ENCODE measurements at regions not wholly inside any gene's neighbourhood (a gene's known extent, or its start where the extent isn't known, plus 50 kb on each side); places are given as distances from the start of the nearest gene placed in this dataset.

DNA sequence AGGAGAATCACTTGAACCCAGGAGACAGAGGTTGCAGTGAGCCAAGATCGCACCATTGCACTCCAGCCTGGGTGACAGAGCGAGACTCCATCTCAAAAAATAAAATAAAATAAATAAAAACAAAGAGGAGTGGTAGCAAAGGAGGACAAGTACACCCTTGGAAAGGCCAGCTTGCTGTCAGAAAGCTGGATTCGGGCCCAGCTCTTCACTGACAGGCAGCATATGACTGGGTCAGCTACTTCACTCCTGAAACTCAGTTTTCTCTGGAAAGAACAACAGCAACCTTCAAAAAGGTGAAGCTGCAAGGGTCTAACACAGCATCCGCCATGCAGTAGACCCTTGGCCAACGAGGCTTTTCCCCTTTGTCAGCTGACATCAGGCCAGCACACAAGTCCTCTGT lies 156.0 kb upstream of the TIAM1 start:
- no peak for DNase-seq

DNA sequence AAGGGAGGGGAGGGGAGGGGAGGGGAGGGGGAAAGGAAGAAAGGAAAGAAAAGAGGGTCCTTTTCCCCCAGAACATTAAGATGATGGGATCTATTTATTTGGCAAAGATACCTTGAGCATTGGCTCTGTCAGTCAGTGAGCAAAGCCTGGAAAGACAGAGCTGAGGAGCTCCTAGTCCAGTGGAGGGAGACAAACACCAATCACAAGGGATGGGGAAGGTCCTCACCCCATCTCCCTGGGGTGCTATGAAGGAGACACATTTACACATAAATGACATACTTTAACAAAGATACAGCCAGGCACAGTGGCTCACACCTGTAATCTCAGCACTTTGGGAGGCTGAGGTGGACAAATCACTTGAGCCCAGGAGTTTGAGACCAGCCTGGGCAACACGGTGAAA lies 154.9 kb upstream of the TIAM1 start:
- DNase-seq, result no peak

DNA sequence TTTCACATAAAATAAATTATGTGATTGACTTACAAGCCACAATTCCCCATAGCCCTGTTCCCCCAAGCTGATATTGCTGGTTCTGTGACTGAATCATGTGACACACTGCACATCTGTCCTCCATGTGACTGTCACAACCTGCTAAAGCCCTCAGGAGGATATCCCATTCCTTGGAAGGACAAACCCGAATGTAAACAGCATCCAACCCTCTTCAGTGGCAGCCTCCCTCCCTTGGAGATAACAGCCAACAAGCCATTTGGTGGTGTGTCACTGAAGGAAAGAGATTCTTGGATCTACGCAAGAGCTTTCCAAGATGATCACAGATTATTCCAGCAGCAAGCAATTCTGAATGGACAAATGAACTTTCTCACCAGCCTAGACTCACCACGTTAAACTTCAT lies 153.9 kb upstream of the TIAM1 start:
- no peak for DNase-seq

DNA sequence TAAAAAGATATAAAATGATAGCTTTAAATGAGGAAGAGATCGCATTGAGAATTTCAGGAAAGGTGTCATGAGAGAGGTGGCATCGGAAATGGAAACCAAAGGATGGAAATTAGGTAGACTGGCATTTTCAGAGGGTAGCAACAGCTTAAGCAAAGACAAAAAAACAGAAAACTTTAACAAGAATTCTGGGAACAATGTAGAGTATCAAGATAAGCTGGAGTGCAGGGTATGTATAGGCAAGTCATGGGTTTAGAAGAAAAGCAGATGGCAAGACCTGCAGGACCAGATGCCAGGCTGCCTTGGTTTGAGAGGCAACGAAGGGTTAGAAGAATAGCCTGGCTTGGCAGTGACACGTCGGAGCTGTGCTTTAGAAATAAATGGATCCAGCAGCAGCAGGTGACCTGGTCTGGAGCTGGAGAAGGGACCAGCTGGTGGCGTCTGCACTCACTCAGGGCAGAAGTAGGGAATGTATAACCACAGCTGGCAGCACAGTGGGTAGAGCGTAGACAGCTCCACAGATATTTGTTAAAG lies 149.4 kb upstream of the TIAM1 start:
- DNase-seq, result no peak

DNA sequence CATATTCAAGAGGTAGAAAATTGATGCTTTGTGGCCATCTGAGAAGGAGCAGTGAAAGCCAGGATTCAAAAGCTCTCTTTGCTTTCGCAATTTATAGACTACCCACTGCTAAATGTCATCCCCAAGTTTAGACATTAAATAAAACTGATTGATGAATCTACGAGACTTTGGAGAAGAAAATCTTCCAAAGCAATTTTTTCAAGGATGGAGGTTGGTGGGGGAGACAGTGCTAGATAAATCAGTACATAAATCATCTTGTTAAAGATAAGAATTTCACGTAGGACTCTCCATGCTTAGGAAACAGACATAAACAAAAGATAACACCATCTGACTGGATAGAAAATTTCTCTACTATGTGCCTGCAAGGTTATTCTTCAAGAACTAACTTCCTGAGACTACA lies 147.6 kb upstream of the TIAM1 start:
- no peak for DNase-seq

DNA sequence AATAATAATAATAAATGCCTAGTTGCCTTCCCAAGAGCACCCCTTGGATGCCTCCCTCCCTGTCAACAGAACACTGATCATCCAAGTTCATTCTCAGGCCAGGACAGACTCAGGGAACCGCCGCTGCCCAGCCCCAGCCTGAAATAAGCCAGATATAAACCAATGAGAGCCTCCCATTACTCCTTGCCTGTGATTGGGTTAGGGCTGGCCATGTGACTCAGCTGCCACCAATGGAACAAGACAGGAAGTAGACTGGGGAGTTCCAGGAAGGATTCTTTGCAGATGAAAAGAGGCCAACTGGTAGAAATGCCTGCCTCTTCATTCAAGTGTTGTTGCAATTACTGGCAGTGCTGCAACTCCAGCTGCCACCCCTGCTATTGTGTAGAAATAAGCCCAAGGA lies 146.4 kb upstream of the TIAM1 start:
- no peak for DNase-seq

DNA sequence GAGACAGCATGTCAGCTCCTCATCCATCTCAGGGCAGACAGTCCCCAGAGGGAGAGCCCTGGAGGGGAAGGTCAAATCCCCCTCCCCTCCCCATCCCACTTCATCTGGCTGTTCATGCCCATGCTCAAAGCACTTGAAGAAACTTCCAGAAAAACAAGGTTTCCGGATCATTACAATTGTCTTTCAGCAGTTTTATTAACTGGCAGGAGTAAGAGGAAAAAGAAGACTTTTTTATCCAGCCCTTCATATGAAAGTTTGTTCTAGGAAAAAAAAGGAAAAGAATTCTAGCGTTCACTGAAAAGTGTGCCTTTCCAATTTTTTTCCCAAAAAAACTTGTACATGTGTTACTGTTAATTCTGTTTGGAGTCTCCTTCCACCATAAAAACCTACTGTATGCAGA lies 145.7 kb upstream of the TIAM1 start:
- DNase-seq, result no peak

DNA sequence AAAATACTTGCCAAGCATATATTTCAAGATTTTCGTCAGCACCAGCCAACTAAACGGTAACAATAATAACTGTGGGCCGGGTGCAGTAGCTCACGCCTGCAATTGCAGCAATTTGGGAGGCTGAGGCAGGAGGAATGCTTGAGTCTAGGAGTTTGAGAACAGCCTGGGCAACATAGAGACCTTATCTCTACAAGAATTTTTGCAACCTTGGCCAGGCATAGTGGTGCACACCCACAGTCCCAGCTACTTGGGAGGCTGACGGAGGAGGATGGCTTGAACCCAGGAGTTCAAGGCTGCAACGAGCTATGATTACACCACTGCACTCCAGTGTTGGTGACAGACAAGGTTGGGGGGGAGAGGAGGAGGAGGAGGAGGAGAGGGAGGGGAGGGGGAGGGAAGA lies 145.0 kb upstream of the TIAM1 start:
- no peak for DNase-seq

DNA sequence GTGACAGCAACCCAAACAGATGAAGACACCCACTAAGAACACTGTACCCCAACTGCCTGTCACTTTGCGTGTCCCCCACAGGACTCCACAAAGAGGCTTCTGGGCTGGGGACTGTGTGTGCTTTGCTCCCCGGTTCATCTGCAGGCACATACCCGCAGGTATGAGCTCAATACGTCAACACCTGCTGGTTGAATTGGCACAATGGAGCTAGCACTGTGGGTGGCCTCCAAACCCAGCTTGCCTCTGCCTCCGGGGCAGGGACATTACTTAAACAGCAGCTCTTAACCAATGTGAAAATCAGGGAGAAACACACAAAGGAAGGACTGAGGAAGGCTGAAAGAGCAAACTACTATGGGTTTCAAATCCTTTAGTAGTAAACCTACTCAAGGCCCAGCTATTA lies 140.2 kb upstream of the TIAM1 start:
- DNase-seq, result no peak

DNA sequence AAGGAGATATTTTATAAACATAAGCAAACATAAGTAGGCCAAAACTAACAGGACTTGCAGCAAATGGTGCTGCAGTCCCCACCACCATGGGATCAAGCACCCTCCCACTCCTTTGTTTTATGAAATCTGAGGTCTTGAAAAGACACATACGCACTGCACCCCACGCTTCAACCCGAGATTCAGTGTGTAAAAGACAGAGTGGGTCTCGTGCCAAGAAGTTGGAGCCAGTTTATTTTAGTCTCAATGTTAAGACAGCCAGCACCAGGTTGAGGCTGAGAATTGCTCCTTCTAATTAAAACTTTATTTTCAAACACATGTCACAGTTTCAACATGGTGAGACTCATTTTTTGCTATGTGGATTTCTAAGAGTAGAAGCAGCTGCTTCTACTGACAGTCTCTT lies 139.1 kb upstream of the TIAM1 start:
- no peak for DNase-seq

DNA sequence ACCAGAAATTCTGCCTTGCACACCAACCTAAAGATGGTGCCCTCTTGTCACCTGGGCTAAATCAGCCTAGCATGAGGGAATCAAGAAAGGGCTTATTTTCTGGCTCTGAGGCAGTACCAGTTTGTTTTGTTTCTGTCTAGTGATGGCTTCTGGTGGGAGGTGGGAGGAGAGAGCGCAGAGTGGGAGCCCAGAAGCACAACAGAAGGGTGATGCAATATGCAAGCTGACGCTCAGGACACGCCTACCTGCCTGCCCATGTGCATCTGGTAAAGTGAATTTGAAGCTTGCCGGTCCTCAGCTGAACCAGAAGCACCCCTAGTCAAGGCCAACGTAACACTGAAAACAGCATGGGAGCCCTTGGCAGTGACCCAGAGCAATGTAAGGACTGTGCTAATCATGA lies 138.4 kb upstream of the TIAM1 start:
- DNase-seq, result no peak

DNA sequence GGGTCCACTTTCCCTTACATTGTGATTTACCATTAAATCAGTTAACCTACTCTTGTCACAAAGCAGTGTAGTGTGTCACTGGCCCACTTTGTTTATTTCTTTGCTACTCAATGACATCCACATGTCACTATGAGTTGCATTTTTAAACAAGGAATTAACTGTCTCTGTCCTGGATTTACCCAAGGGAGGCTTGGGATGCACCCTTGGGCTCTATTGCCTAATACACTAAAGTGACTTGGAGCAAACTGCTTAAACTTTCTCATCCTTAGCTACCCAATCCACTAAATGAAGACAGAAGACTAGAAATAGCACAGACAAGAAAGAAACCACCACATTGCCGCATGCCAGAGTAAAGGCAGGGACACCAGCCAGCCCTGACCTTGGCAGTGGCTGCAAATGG lies 136.2 kb upstream of the TIAM1 start:
- DNase-seq, result no peak

DNA sequence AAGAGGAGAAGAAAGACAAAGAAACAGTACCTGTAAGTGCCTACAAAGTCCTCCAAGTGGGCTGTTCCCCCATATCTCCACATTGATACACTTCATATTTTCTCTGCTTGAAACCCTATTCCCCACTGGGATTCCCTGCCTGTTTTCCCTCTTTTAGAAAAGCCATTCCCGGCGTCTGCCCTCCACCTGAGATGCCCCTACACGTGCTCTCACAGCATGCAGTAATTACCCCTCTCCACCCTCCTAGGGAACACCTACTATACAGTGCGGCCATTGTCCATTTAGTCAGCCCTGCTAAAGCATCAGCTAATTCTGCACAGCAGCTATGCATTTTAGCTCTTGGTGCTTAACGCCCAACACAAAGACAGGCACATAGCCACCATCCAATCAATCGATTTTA lies 135.7 kb upstream of the TIAM1 start:
- DNase-seq, result no peak

DNA sequence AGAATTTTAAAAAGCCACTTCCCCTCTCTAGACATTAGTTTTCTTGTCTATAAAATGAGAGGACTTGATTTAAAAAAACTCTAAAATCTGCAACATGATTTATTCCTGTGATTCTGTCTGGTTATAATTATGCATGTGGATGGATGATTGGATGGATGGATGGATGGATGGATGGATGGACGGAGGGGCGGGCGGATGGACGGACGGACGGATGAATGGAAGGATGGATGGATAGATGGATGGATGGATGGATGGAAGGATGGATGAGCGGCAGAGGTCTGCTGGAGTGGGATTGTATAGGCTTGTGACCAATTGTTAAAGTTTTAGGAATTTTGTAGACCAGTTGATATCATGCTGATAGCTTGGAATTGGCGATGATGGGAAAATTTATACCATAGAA lies 135.2 kb upstream of the TIAM1 start:
- DNase-seq, result no peak

DNA sequence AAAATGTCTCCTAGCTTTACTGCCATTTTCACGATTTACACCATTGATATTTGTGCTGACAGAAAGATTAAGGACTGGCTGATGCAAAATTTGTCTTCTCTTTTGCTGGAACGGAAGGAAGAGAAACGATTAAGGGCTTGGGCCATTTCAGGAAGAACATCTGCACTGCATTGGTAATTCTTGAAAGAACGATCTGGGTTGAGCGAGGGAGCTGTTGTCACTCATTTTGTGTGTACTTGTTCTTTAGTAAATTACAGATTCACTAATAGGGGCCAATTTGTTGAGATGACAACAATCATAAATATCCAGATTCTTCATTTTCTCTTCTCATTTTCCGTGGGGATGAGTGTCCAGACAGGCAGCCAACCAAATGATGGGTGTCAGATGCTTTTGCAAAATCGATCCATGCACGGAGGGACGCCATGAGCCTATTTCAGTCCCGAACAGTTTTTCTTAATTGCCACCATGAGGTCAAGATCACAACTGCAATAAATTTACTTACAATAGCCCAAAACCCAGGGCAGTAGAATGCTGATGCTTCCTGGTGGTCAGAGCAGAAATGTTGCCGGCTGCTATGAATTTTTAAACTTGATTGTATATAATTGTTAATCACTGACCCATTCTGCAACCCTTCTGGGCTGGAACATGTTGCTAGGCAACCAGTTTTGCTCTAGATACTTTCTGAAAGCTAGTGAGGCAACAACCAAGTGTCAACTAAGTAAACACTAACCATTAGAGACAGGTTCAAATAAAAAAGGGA lies 132.4 kb upstream of the TIAM1 start:
- DNase-seq, result no peak

DNA sequence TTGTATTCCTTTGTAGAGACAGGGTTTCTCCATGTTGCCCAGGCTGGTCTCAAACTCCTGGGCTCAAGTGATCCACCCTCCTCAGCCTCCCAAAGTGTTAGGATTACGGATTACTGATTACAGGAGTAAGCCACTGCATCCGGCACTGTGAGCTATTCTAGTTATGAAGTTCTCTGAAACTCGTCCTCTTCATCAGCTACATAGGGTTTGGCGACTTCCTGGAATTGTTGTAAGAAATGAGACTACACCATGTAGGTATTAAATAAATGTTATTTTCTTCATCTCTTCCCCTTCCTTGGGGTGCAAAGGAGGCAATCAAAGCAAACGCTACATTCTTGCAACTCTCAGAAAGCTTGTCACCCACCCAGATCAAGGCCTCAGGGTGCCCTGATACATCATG lies 131.2 kb upstream of the TIAM1 start:
- no peak for DNase-seq

DNA sequence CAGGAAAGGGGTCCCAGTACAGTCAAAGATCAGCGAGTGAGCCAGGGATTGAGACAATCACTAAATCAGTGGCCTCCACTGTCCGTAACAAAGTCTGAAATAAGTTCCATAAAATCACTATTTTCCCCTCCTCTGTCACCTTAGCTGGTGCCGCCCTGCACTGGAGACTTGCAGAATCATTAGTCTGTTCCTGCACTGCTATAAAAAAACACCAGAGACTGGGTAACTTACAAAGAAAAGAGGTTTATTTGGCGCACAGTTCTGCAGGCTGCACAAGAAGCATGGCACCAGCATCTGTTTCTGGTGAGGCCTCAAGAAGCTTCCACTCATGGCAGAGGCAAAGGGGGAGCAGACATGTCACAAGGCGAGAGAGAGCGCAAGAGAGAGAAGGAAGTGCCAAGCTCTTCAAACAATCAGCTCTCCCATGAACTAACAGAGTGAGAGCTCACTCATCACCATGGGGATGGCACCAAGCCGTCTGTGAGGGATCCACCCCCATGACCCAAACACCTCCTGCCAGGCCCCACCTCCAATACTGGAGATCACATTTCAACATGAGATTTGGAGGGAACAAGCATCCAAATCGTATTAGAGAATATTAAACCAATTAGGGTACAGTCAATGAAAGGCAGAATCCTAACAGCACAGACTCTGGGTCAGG lies 129.8 kb upstream of the TIAM1 start:
- no peak for DNase-seq

DNA sequence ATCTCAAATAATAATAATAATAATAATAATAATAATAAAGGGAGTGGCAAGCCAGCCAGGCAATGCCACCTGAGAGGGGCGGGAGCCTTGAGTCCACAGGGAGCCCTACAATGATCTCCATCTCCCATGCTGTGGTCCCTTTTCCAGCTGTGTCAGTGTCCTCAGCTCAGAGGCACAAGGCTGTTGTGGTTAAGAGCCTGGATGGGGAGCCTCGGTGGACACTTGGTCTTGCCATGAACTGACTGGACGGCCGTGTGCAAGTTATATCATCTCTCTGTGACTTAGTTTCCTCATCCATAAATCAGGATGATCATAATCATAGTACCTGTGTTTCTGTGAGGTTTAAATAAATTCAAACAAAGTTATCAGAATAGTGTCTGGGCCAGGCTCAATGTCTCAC lies 127.8 kb upstream of the TIAM1 start:
- DNase-seq, result no peak

DNA sequence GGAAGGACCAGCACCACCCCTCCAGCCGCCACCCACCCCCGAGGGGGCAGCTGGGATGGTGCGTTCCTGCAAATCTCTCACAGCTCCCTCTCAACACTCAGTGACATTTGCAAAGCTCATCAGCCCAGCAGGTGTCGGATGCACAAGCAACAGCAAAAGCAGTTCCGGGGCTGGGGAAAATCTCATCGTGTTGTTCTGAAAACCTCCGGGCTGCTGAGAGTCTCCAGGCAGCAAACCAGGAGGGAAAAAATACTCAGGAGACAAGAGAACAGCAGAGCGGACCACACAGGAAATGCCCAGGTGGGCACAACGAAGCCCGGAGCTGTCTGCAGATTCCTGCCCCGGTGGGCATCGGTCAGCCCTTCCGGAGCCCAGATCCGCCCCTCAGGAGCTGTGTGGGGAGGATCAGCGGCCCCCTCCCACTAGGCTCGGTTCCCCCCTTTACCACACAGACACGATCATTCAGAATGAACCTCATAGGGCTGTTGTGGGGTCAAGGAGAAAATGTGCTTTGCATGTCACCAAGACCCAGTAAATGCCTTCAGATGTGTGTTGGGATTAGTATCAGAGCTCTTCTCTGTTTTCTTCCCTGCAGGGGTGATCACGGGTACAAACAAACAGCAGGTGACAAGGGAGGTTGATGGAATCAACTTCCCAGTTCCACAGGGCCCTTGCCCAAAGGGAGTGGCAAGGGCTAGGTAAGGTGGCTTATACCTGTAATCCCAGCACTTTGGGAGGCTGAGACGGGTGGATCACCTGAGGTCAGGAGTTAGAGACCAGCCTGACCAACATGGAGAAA lies 127.0 kb upstream of the TIAM1 start:
- DNase-seq, result no peak

DNA sequence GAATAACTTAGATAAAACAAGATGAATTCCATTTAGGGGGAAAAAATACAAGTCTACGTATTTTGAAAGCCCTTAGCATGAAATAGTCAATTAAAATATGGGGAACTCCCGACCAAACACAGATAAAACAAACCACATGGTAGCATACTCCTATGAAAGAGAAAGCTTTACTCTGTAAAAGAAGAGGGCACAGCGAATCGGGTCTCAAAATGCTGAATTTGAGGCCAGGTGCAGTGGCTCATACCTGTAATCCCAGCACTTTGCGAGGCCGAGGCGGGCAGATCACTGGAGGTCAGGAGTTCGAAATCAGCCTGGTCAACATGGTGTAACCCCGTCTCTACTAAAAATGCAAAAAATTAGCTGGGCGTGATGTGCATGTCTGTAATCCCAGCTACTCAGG lies 116.9 kb upstream of the TIAM1 start:
- no peak for DNase-seq

DNA sequence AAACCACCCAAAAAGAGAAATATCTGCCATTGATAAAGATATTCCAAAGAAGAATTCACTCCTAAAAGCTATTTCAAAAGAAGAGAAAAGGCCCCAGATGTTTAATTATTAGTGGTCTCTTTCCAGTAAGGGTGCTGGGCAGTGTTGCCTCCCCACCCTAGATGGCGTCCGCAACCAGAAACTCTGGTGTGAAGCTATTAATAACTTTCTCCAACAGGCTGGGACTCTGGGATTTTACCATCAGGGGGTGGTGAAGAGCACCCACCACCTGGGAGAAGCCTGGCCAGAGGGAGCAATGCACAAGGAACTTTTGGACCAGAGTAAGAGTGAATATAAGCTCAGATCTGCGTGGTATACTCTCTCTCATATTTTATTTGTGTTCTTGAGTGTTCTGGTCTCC lies 115.4 kb upstream of the TIAM1 start:
- no peak for DNase-seq

DNA sequence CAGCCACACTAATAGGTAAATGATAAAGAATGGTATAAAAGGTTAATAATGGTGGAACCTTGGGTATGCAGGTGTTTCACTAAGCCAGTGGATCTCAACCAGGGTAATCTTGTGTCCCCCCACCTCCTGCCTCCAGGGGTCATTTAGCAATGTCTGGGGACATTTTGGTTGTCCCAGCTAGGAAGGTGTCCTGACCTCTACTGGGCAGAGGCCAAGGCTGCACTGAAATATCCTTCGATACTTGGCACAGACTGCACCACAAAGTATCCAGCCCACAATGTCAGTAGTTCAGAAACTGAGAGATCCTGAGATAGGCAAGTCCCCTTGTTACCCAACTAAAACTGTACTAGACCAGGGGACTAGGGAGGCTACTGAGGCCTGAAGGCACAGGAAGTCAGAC lies 113.6 kb upstream of the TIAM1 start:
- no peak for DNase-seq

DNA sequence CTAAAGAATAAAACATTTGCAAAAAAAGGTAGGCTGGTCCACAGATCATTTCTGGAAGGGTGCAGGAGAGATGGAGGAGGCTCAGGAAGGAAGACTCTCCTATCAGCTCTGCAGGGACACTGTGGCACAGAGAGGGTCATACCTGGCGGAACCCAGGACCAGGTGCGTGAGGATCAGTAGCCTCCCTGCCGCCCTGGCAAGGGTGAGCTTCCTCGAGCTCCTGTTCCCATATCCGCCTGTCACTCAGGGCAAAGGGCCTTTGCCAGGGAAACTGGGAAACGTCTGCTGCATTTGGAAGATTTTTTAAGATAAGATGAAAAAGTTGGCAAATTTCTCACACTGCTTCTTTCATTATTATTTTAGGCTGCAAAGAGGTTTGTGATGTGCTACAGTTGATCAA lies 112.1 kb upstream of the TIAM1 start:
- DNase-seq, result no peak

Measured in tongue (tissue), 1 donor.